Right renal pelvis (tissue), 4 donors: ENCODE measurements at regions not wholly inside any gene's neighbourhood (a gene's known extent, or its start where the extent isn't known, plus 50 kb on each side); places are given as distances from the start of the nearest gene placed in this dataset.
"Not testable (repeated sequence)": the region's sequence is repeated elsewhere in the genome, so short reads cannot be mapped to it uniquely, and the experiment has no call there.

Experiments used
- DNase-seq, 4 donors: peaks; one replicate each; pipeline ENCODE4 v3.0.0-alpha.2; 2013; ENCODE audit warnings: low read depth in 4 of 4, low spot score in 3 of 4, missing footprints in 1 of 4

DNA sequence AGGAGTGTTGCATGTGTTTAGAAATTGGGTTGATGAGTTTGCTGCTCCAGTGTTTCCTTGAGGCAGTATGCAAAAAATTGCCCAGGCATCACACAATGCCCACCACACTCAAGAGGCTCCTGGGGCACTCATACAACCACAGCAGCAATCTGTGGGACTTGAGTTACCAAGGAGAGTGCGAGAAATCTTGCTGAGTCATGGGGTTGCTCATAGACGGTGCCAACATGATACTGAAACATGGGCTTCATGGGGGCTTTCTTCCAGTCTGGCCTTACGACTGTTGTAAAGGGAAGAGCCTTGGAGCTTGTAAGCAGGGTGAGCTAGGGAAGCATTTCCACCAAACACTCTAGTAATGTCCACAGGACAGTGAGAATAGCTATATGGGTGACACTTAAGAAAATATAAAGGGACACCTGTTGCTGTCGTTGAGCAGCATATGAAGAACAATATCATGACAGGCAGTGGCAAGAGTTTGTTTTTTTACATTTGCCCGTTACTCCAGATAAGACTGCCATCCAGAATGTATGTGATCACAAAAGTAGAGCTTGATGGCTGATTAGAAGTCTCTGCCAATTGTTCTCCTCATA lies 1237.4 kb downstream of the UQCRFS1 start:
- no peak for DNase-seq

DNA sequence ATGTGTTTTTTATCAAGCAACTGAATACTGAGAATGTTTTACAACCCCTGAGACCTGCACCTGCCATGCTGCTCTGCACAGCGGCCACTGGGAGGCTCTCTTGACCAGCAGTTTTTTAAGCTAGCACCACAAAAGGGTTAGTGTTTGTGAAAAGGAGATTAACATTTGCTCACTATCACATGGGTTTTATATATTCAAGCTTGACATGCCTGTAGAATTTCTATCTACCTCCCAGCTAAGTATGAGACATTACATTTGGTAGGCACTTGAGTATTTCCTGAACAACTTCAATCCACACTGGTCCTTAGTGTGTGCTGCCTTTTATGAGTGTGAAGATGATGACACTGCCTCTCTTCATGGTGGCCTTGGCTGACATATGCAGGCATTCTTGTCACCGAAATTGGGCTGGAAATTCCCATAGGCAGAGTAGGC lies 1238.9 kb downstream of the UQCRFS1 start:
- DNase-seq: peak in 2 of 4 donors; percentile 23 to 53

DNA sequence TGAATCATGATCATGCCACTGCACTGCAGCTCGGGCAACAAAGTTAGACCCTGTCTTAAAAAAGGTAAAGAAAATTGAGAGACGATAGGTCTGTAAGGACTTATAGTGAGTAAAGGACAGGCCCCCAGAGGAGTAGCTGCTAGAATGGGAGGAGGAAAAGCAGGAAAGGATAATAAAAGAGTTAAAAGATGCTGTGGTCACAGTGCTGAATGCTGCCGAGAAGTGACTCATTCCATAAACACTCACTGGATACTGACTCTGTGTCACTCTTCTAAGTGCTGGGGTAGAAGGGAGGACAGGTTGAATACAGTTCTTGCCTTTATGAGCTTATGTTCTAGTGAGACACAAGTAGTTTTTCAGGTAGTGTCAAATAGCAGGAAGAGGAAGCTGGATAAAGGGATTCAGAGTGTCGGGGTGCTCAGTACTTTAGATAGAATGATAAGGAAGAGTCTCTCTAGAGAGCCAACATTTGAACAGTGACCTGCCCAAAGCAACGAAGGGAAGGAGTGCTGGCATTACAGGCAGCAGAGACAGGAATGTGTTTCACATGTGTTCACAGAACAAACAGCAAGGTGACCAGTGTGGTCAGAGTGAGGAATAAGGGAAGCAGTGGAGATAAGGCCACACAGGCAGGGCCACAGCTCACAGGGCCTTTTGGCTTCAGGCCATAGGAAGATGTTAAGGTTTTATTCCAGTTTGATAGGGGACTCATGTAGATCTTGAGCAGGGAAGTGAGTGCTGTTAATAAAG lies 1240.5 kb downstream of the UQCRFS1 start:
- no peak for DNase-seq

DNA sequence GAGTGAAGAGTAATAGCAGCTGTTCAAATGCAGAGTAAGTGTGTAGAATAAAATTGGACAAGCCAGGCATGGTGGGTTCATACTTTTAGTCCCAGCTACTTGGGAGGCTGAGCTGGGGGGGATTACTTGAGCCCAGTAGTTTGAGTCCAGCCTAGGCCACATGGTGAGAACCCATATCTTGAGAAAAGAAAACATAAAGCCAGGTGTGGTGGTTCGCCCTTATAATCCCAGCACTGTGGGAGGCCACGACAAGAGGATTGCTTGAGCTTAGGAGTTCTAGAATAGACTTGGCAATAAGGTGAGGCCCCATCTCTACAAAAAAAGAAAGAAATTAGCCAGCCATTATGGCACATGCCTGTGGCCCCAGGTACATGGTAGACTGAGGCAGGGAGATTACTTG lies 1241.1 kb downstream of the UQCRFS1 start:
- DNase-seq: no peak

DNA sequence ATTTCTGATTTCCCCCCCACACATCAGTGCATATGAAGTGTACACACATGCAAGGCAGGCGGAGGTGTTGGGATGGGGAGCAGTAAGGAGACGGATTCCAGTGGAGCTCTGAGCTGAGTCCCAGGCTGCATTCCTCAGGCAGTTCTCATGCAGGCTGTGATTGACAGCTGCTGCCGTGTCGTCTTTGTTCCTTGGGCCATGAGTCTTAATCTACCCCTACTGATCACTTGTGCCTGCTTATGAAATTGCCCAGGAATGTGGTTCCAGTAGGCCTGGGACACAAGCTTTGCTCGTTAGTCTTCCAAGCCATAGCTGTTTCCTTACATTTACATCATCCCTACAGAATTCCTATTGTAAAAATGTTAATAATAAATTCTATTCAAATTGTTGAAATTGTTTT lies 1241.9 kb downstream of the UQCRFS1 start:
- no peak for DNase-seq

DNA sequence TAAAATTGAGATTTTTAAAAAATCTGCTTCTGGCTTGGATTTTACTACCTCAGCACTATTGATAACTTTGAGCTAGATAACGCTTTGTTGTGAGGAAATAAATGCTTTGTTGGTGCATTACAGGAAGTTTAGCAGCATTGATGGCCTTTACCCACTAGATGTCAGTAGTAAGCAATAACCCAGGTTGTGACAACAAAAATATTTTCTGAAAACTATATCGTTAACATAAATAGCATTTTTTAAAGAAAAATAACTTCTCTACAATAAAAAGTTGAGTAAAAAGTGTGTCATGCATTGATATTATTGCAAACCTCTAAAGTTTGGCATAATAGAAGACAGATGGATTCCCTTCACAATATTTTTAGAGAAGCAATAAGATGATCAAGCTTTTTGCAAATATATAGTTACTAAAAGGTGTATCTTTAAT lies 1246.5 kb downstream of the UQCRFS1 start:
- DNase-seq: no peak

DNA sequence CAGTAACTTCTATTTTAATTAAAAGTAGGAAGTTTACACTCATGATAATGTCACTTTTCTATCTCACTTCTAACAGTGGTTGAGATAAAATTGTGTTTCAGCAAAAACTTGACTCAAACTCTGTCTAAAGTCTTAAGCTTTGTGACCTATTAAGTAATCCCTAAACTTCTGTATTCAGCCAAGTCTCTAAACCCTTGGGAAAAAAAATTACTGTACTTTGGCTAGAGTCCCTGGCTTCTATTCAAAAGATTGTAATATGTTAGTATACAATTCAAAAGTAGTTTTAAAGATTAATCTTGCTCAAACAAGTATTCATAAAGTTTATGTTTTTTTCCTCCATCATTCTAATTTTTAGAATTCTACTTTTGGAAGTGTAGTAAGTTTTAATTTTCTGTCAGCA lies 1248.8 kb downstream of the UQCRFS1 start:
- DNase-seq: no peak

DNA sequence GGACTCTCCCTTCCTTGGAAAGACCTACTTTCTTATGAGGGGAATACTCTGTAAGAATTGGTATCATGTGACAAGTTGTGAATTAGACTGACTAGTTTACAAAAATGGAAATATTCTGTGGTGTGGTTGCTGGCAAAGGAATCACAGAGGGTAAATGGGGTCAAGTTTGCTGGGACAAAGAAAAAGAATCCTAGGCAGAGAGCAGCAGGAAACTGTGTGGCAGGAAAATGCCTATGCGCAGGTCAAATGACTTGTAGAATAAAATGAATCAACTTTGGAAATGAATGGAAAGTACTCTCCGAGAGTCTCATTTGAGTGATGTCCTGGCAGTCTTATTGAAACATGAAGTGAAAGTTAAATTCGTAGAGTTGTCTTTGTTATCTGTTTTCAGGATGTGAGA lies 1250.7 kb downstream of the UQCRFS1 start:
- no peak for DNase-seq

DNA sequence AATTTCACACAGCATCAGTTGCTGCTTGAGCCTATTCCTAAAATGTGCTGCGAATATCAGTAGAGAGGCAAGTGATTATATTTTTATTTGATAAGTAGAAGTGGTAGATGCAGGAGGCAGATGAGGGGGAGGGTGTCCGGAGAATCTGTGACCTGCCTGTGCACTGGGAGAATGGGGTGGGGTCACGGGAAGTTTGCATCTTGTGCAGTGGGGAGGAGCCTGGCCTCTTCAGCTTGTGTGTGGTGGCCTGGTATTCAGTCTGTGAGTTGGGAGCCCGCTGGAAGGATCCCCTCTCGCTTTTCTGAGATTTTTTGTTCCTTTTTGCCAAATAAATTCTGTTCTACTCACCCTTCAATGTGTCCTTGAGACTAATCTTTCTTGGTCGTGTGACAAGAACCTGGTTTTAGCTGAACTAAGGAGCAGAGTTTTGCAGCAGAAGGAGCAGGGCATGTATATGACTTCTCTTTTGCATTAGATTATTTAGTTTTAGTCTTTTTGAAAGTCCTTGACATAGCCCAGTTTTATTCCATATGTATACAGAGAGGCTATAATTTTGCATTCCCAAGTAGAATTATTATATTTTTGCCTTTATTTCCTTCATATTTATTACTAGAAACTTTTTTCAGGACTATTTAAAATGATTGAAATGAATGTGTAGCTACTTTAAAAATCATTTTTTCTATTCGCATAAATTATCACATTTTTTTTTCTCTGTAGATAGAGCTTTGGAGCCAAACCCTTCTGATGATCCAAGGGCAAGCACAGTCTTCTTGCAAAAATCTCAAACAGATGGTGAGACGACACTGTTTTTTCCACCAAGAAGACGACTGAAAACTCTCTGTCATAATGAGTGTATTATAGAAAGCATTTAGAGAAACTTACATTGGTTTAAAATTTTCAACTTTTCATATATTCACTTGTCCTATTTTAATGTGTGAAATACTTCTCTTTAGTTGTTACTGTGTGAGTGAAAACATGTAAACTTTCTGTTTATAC lies 1257.2 kb downstream of the UQCRFS1 start:
- no peak for DNase-seq

DNA sequence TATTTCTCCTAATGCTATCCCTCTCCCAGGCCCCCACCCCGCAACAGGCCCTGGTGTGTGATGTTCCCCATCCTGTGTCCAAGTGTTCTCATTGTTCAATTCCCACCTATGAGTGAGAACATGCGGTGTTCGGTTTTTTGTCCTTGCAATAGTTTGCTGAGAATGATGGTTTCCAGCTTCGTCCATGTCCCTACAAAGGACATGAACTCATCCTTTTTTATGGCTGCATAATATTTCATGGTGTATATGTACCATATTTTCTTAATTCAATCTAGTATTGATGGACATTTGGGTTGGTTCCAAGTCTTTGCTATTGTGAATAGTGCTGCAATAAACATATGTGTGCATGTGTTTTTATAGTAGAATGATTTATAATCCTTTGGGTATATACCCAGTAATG lies 1270.3 kb downstream of the UQCRFS1 start:
- not testable (repeated sequence) for DNase-seq

DNA sequence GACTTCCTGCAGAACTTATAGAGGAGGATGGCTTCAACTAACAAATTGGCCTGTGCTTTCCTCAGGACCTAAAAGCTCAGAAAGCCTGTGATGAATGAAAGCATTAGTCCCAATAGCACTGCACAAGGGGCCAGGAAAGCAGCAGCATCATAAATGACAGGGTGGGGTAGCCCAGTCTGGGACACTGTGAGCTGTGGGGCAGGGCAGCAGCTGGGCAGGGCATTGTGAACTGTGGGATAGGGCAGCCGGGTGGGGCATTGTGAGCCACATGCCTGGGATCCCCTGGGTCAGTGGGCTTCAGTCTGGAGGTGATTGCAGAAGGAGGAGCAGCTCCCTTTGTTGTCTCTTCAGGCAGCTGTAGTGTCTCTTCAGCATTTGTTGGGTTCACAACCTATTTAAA lies 1276.8 kb downstream of the UQCRFS1 start:
- no peak for DNase-seq

DNA sequence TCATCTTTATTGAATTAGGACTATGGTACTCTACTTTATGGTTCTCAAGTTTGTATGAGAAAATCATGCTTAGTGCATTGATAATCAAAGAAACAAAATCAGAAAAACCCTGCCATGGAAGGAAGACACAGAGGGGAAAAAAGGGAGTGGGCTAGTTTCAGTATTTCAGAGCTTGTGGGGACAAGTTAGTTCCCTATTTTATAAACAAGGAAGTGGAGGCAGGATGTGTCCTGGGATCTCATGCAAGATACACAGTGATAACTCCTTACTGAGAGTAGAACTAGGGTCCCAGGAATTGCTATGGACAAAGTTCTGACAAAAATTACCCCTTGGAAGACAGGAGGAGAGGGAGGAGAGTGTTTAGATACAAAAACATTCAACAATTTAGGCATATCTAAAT lies 1277.3 kb downstream of the UQCRFS1 start:
- DNase-seq: no peak

DNA sequence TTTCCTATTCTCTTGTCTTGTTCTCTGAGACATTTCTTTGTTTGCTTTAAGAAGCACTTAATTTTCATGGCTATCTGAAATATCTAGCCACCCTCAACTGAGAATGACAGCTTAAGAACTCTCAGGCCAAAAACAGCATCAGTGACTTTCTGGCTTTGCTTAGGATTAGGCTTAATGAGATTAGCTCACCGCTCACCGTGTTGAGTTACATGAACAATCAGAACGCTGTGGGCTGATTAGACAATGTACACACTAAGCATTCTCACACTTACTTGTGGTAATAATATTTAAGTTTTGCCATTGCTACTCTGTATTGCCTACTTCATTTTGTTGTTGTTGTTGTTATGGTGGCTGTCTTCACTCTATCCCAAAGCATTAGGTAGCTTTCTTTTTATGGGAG lies 1283.6 kb downstream of the UQCRFS1 start:
- DNase-seq: no peak

DNA sequence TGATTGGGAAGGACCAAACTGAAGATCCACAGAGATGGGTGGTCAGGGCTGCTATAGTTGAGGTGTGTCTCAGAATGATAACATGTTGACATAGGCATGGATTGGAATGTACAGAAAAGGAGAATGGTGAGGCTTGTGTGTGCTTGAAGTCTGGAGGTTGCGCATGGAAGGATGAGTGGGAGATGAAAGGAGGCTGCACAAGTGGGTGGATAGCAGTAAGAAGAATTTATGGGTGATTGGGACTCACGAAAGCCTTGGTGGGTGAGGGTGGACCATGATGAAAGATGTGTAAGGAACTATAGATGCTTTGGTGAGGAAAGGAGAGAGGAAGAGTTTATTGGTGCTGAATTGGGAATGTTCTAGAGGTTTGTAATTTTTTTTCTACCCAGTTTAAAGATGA lies 1287.7 kb downstream of the UQCRFS1 start:
- DNase-seq: no peak

DNA sequence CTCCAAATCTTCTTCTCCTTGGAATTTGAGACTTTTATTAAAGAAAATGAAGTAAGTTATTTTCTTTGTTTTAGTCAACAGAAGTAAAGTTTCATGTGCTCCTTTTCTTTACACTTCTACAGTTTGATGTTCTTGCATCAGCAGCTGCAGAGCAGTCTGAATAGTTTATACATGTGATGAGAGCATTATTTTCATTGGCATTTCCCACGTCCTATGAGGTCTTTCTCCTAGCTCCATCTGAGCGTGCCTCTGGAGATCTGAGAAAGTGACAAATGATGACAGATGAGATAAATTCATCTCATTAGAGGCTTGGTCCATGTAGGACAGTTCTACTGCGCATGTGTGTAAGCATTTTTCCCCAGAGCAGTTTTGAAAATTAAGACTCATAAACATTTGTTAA lies 1290.0 kb downstream of the UQCRFS1 start:
- no peak for DNase-seq

DNA sequence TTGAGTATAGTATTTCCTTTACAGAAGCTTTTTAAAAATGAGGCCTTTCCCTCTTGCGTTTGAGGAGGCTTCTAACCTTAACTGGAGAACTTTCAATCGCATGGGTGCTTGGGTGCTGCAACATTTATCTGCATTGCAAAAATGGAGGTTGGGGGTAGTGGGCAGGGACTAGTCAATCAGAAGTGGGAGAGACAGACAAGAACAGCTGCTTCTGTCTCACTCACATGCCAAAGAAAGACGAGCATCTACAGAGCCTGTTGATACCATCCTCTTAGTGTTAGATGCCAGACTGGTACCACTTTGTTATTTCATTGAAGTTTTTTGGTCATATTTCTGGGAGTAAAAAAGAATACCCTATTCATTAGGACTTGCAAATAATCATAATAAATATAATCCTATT lies 1292.2 kb downstream of the UQCRFS1 start:
- DNase-seq: no peak

DNA sequence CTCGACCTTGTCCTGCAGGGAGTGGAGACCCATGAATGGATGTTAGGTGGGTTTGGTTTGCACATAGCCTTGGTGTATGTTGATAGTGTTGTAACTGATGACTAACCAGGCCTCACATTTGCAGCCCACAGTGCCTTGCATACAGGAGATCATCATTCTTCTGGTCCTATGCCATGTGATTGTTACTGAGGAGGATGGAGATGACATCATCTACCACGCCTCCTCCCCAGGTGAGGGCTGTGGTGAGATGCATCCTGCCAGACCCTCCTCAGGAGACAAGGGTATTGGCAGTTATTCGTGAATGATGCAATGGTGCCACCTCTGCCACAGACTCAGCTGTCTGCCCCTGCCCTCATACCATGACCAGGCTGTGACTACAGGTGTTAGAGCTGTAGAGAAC lies 1294.1 kb downstream of the UQCRFS1 start:
- no peak for DNase-seq

DNA sequence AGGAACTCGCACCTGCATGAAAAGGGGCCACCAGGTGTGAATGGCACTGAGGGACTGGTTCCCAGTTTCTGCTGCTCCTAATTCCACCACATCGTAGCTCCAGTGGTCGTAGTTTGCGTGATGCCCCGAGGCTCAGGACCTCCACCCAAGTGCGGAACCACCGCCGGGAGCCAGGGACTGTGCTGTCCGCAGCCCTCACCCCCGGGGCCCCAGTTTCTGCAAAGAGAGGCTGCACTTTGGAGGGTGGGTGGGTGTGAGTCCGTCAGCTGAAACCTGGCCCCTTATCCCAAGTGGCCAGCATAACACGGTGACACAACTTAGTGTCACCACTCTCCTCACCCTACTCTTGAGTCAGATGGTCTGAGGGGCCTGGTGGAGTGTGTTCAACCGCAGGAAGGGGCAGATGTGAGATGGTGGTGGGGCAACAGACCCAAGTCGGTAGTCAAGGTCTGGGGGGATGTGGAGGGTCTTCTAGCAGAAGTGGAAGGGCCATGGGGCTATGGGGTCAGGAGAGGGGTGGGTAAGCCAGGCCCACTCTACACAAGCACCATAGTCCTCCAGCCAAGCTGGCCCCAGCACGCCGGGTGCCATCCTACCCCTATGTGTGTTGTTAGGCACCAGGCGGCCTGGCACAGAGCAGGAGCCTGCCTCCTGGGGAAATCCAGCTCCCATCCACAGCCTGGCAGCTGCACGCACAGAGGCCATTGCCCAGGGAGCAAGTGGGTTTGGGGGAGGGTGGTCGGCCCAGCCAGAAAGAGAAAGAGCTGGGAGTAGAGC lies 1301.6 kb downstream of the UQCRFS1 start:
- DNase-seq: no peak

DNA sequence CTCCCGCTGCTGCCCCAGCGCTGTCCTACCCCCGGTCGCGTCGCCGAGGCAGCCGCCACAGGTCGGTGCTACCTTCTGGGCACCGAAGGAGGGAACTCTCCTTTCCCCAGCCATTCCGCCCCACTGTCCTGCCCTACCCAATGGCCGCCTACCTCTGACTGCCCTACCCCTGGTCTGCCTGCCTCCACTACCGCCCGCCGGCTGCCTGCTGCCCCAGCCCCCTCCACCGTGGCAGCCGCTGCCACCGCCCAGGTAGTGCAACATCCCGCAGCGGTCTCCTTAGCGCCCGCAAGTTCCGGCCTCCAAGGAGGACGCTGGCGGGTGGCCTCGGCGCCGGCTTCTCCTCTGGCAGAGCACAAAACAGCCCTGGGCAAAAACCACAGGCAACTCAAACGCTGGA lies 1303.1 kb downstream of the UQCRFS1 start:
- no peak for DNase-seq

DNA sequence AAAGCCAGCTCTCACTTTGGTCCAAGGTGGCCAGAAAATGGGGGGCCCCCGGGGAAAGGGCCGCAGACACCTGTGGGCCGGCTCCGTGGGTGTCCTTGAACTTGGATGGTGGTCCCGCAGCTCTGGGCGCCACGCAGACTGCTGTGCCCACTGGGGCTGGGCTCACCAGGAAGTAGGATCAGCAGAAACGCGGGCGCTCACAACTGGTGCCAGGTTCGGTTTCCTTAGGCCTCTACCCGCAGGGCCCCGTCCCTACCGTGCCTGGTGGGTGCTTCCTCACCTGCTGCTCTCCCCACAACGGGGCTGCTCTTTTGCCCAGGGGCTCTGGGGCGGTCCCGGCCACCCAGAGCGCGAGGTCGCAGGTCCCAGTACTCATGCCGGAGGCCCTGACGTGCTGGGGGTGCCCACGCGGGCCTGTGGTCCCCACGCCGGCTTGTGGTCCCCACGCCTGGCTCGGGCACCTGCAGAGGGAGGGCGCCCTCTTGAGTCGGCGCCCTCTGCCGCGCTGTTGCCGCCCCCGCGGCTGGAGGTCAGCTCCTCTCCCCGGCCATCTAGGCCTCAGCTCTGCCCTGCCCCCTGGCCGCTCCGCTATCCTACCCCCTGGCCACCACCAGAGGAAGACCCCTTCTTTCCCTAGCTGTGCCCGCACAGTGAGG lies 1303.6 kb downstream of the UQCRFS1 start:
- DNase-seq: no peak
